GM10266 (cell line): ENCODE measurements at regions not wholly inside any gene's neighbourhood (a gene's known extent, or its start where the extent isn't known, plus 50 kb on each side); places are given as distances from the start of the nearest gene placed in this dataset.
"Not testable (repeated sequence)": the region's sequence is repeated elsewhere in the genome, so short reads cannot be mapped to it uniquely, and the experiment has no call there.

Experiments
- DNase-seq: peaks from one replicate; pipeline ENCODE4 v3.0.0; 2012; ENCODE audit errors: extremely low spot score
- CTCF ChIP-seq: IDR thresholded peaks from 2 replicates; pipeline ENCODE4 v1.5.1; 2012; ENCODE audit warnings: mild to moderate bottlenecking, low read depth; ENCODE audit not compliant: control insufficient read depth, insufficient read depth; ENCODE audit errors: missing control alignments

- DNase-seq: not testable (repeated sequence)
These were observed 1093.1 kb upstream of the DEFB115 start for GRCh38 chr20:30164389-30164788.

GRCh38 chr20:30167540-30167939 is 1089.9 kb upstream of the DEFB115 start:
- DNase-seq: no peak
- TF ChIP-seq CTCF: no peak

GRCh38 chr20:30168025-30168799 is 1089.3 kb upstream of the DEFB115 start:
- DNase-seq: no peak
- TF ChIP-seq CTCF: no peak

- DNase-seq: no peak
- TF ChIP-seq CTCF: no peak
These were observed 1088.7 kb upstream of the DEFB115 start for GRCh38 chr20:30168800-30169138.

GRCh38 chr20:30175681-30176080 is 1081.8 kb upstream of the DEFB115 start:
- DNase-seq: no peak
- TF ChIP-seq CTCF: no peak

- DNase-seq: not testable (repeated sequence)
These were observed 1074.3 kb upstream of the DEFB115 start for GRCh38 chr20:30183124-30183523.

GRCh38 chr20:30191785-30192184 is 1065.7 kb upstream of the DEFB115 start:
- DNase-seq: not testable (repeated sequence)

- DNase-seq: not testable (repeated sequence)
These were observed 1023.0 kb upstream of the DEFB115 start for GRCh38 chr20:30234477-30234876.

- not testable (repeated sequence) for DNase-seq
These were observed 982.4 kb upstream of the DEFB115 start for GRCh38 chr20:30275073-30275472.

- TF ChIP-seq CTCF: no peak
- DNase-seq: no peak
These were observed 975.8 kb upstream of the DEFB115 start for GRCh38 chr20:30281584-30282197.

GRCh38 chr20:30283476-30284280 is 973.8 kb upstream of the DEFB115 start:
- DNase-seq: not testable (repeated sequence)
